ENCODE measurements at regions not wholly inside any gene's neighbourhood (a gene's known extent, or its start where the extent isn't known, plus 50 kb on each side); places are given as distances from the start of the nearest gene placed in this dataset.

- TF ChIP-seq POLR2A (IDR thresholded peaks at IDR 0.05) (peak in 1 of 3 donors; percentile 27), CTCF (IDR thresholded peaks at IDR 0.05) (peak in 4 of 7 experiments; percentile 9 to 15 (median 13))
Measured at GRCh38 chr12:124379938-124380754, 85.3 kb downstream of the RFLNA start.
